DND-41 (cell line): ENCODE measurements at regions not wholly inside any gene's neighbourhood (a gene's known extent, or its start where the extent isn't known, plus 50 kb on each side); places are given as distances from the start of the nearest gene placed in this dataset.

Experiments used
- ATAC-seq: fragments of 200-7000 bp; cut with Tn5 transposase; 3 replicates; pipeline ENCODE4 v1.9.1; 2021; ENCODE audit warnings: low read depth; ENCODE audit not compliant: insufficient read depth
- DNase-seq: peaks from one replicate; pipeline ENCODE4 v3.0.0-alpha.2; 2020
- H2AFZ ChIP-seq: 2 replicates; pipeline ENCODE4 v1.6.0; 2012; ENCODE audit warnings: low read depth, low read length
- H3K27ac ChIP-seq: 2 replicates; pipeline ENCODE4 v1.5.1; 2012; ENCODE audit warnings: low read length, inconsistent platforms
- H3K27me3 ChIP-seq: fragments of 200-600 bp; sonication (generic); 2 replicates; pipeline ENCODE4 v1.6.0; 2012; ENCODE audit warnings: low read length, mild to moderate bottlenecking, inconsistent platforms; ENCODE audit not compliant: insufficient read depth, poor library complexity
- H3K36me3 ChIP-seq: 2 replicates; pipeline ENCODE4 v1.5.1; 2012; ENCODE audit warnings: low read length, inconsistent platforms; ENCODE audit not compliant: insufficient read depth
- H3K4me1 ChIP-seq: 2 replicates; pipeline ENCODE4 v1.5.1; 2012; ENCODE audit warnings: mild to moderate bottlenecking, low read length; ENCODE audit not compliant: insufficient read depth
- H3K4me2 ChIP-seq: 2 replicates; pipeline ENCODE4 v1.6.0; 2012; ENCODE audit warnings: mild to moderate bottlenecking, moderate library complexity, low read length, inconsistent platforms; ENCODE audit not compliant: insufficient read depth
- H3K4me3 ChIP-seq, 2 experiments: fragments of 200-600 bp in 1 of 2; shearing (Covaris generic) in 1 of 2; 2 replicates each; pipeline ENCODE4 v1.5.1; 2012 to 2016; ENCODE audit warnings: inconsistent platforms in 2 of 2, low read length in 2 of 2, mild to moderate bottlenecking in 2 of 2, low read depth in 1 of 2, moderate library complexity in 1 of 2
- H3K79me2 ChIP-seq: 2 replicates; pipeline ENCODE4 v1.6.0; 2012; ENCODE audit warnings: low read length, inconsistent platforms; ENCODE audit not compliant: insufficient read depth
- H3K9ac ChIP-seq: 2 replicates; pipeline ENCODE4 v1.6.0; 2012; ENCODE audit warnings: low read depth, mild to moderate bottlenecking, inconsistent platforms, low read length, moderate library complexity
- H3K9me3 ChIP-seq: 2 replicates; pipeline ENCODE4 v1.5.1; 2012; ENCODE audit warnings: low read length, moderate library complexity, mild to moderate bottlenecking, inconsistent platforms; ENCODE audit not compliant: insufficient read depth, severe bottlenecking
- H4K20me1 ChIP-seq: 2 replicates; pipeline ENCODE4 v1.6.0; 2012; ENCODE audit warnings: low read length; ENCODE audit not compliant: insufficient read depth
- EZH2 ChIP-seq: IDR thresholded peaks from 3 replicates; pipeline ENCODE4 v1.6.1; 2012; ENCODE audit warnings: borderline replicate concordance, low read depth, mild to moderate bottlenecking, moderate library complexity, low read length, inconsistent platforms; ENCODE audit not compliant: severe bottlenecking
- TF ChIP-seq, protein P1 (sequence below): IDR thresholded peaks from 2 replicates; pipeline ENCODE4 v1.5.1; 2012; ENCODE audit warnings: borderline replicate concordance, low read length, moderate library complexity, mild to moderate bottlenecking; ENCODE audit not compliant: poor library complexity, severe bottlenecking; ENCODE audit errors: extremely low read depth

DNA sequence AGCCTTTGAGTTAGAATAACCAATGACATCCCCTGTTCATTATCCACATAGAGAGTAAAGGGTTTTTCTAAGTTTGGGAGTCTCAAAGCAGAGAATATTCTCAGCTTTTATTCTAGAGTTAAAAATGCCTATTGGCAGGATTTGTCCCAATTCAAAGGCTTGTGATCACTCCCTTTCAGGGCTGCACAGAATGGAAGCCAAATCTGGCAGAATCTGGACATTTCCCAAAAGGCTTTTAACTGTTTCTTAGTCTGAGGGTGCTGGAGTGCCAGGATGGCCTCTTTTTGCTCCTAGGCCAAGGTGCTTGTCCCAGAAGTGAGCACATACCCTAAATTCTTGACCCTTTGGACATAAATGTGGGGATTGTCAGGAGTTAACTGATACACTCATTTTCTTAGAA, 556.6 kb downstream of the DOK5 start:
- H3K79me2 ChIP-seq: no peaks in the 10 kb centered on the region
- no peaks in the 10 kb centered on the region for H4K20me1 ChIP-seq
- no peaks in the 10 kb centered on the region for H3K36me3 ChIP-seq
- H2AFZ ChIP-seq: no peak overlapping the region
- TF ChIP-seq, protein P1, sequence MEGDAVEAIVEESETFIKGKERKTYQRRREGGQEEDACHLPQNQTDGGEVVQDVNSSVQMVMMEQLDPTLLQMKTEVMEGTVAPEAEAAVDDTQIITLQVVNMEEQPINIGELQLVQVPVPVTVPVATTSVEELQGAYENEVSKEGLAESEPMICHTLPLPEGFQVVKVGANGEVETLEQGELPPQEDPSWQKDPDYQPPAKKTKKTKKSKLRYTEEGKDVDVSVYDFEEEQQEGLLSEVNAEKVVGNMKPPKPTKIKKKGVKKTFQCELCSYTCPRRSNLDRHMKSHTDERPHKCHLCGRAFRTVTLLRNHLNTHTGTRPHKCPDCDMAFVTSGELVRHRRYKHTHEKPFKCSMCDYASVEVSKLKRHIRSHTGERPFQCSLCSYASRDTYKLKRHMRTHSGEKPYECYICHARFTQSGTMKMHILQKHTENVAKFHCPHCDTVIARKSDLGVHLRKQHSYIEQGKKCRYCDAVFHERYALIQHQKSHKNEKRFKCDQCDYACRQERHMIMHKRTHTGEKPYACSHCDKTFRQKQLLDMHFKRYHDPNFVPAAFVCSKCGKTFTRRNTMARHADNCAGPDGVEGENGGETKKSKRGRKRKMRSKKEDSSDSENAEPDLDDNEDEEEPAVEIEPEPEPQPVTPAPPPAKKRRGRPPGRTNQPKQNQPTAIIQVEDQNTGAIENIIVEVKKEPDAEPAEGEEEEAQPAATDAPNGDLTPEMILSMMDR: no peak
- no peak for TF ChIP-seq EZH2
- no peak overlapping the region for H3K9ac ChIP-seq
- H3K27ac ChIP-seq: no peak overlapping the region
- H3K4me3 ChIP-seq: no peak overlapping the region
- ATAC-seq: no peak
- H3K4me1 ChIP-seq: no peaks in the 10 kb centered on the region
- no peak for DNase-seq
- no peak overlapping the region for H3K4me2 ChIP-seq
- no peaks in the 10 kb centered on the region for H3K9me3 ChIP-seq
- H3K27me3 ChIP-seq: no peaks in the 10 kb centered on the region

DNA sequence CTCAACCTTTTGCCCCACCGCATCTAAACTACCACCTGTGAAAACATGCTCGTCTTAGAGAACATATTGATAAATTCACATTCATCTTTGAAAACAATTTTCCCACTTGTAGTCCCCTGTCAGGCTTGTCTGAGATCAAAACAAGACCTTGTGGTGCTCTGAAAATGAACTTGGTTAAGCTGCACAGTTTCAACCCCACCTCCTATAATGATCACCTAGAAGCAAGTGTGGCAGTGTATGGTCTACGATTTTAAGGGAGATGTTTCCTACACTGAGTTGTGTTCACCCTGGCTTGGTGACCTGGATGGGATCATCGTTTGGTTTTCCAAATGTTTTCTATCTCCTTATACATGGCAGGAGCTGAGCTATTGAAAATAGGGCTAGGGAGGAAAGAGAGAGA, 539.4 kb downstream of the DOK5 start:
- no peaks in the 10 kb centered on the region for H3K79me2 ChIP-seq
- H2AFZ ChIP-seq: no peak overlapping the region
- no peak overlapping the region for H3K9ac ChIP-seq
- no peaks in the 10 kb centered on the region for H3K4me1 ChIP-seq
- no peak overlapping the region for H3K27ac ChIP-seq
- TF ChIP-seq, protein P1: no peak
- TF ChIP-seq EZH2: no peak
- ATAC-seq (no peak), DNase-seq (no peak)
- H3K4me2 ChIP-seq: no peak overlapping the region
- no peak overlapping the region for H3K4me3 ChIP-seq
- H3K9me3 ChIP-seq: no peaks in the 10 kb centered on the region
- no peaks in the 10 kb centered on the region for H3K36me3 ChIP-seq
- no peaks in the 10 kb centered on the region for H3K27me3 ChIP-seq
- H4K20me1 ChIP-seq: no peaks in the 10 kb centered on the region

DNA sequence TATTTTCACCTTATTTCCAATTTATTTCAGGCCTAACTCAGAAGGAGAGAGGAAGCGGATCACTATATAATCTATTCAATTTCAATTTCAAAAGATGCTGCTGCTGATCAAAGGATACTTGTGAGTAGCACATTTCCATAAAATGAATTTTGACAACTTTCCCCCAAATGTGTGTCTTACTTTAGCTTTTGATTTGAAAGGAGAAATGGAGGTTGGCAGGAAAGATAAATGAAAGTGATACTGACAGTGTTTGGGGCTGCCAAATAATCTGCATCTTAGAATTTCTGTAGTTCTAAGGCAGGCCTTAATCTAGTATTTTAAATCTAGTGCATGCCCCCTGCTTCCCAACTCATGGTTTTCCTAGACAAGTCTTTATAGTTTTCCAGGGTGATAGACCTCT, 535.4 kb downstream of the DOK5 start:
- Histone ChIP-seq H2AFZ (no peak overlapping the region), H3K9me3 (no peaks in the 10 kb centered on the region), H3K27ac (no peak overlapping the region)

More for the DNA sequence above, 535.4 kb downstream of the DOK5 start:
- Histone ChIP-seq H3K4me2 (no peak overlapping the region), H3K4me1 (no peaks in the 10 kb centered on the region), H3K27me3 (peaks cover 6% of the 10 kb centered on the region), H3K4me3 (no peak overlapping the region), H3K36me3 (no peaks in the 10 kb centered on the region), H3K79me2 (no peaks in the 10 kb centered on the region), H4K20me1 (no peaks in the 10 kb centered on the region), H3K9ac (no peak overlapping the region)
- ATAC-seq: no peak
- TF ChIP-seq EZH2: no peak
- TF ChIP-seq, protein P1: no peak
- no peak for DNase-seq
